Subcutaneous abdominal adipose tissue (tissue), 5 donors: ENCODE measurements at regions not wholly inside any gene's neighbourhood (a gene's known extent, or its start where the extent isn't known, plus 50 kb on each side); places are given as distances from the start of the nearest gene placed in this dataset.
"Not testable (repeated sequence)": the region's sequence is repeated elsewhere in the genome, so short reads cannot be mapped to it uniquely, and the experiment has no call there.

Source experiments
- H3K27ac ChIP-seq: one replicate; pipeline ENCODE4 v1.7.0; 2013; ENCODE audit warnings: low read depth, mild to moderate bottlenecking, inconsistent platforms, low read length, moderate library complexity
- H3K27me3 ChIP-seq, 5 donors: one replicate each; pipeline ENCODE4 v1.7.0; 2013; ENCODE audit warnings: low read length in 5 of 5, inconsistent platforms in 1 of 5; ENCODE audit not compliant: control insufficient read depth in 5 of 5, insufficient read depth in 4 of 5
- H3K36me3 ChIP-seq, 5 donors: one replicate each; pipeline ENCODE4 v1.7.0; 2013; ENCODE audit warnings: low read length in 5 of 5; ENCODE audit not compliant: control insufficient read depth in 5 of 5, insufficient read depth in 5 of 5
- H3K4me1 ChIP-seq, 5 donors: one replicate each; pipeline ENCODE4 v1.7.0; 2013; ENCODE audit warnings: low read length in 5 of 5, mild to moderate bottlenecking in 3 of 5, moderate library complexity in 1 of 5; ENCODE audit not compliant: control insufficient read depth in 5 of 5, insufficient read depth in 5 of 5
- H3K4me3 ChIP-seq, 5 donors: one replicate each; pipeline ENCODE4 v1.7.0; 2013; ENCODE audit warnings: low read length in 5 of 5, low read depth in 1 of 5
- H3K9ac ChIP-seq, 5 donors: one replicate each; pipeline ENCODE4 v1.7.0; 2013; ENCODE audit warnings: low read length in 5 of 5, mild to moderate bottlenecking in 4 of 5, moderate library complexity in 3 of 5
- H3K9me3 ChIP-seq, 5 donors: one replicate each; pipeline ENCODE4 v1.7.0; 2013; ENCODE audit warnings: low read length in 5 of 5; ENCODE audit not compliant: control insufficient read depth in 5 of 5
- donor health status: healthy.
- donor health status: healthy.
- donor health status: healthy.
- donor health status: healthy.
- donor health status: healthy.

- H3K4me1 ChIP-seq: no peaks in the 10 kb centered on the region
- H3K9me3 ChIP-seq: peaks cover 0 to 4% (median 2%) of the 10 kb centered on the region in 5 donors
- no peaks in the 10 kb centered on the region for H3K36me3 ChIP-seq
- no peak overlapping the region for H3K27ac ChIP-seq
- no peaks in the 10 kb centered on the region for H3K27me3 ChIP-seq
- H3K9ac ChIP-seq: no peak overlapping the region
- no peak overlapping the region for H3K4me3 ChIP-seq
These were observed 375.9 kb upstream of the NDST4 start for GRCh38 chr4:115489279-115489678.

GRCh38 chr4:115485402-115485801, 372.0 kb upstream of the NDST4 start:
- no peak overlapping the region for H3K4me3 ChIP-seq
- no peaks in the 10 kb centered on the region for H3K36me3 ChIP-seq
- H3K27ac ChIP-seq: no peak overlapping the region
- no peaks in the 10 kb centered on the region for H3K4me1 ChIP-seq
- no peak overlapping the region for H3K9ac ChIP-seq
- H3K27me3 ChIP-seq: no peaks in the 10 kb centered on the region
- H3K9me3 ChIP-seq: no peaks in the 10 kb centered on the region

DNA sequence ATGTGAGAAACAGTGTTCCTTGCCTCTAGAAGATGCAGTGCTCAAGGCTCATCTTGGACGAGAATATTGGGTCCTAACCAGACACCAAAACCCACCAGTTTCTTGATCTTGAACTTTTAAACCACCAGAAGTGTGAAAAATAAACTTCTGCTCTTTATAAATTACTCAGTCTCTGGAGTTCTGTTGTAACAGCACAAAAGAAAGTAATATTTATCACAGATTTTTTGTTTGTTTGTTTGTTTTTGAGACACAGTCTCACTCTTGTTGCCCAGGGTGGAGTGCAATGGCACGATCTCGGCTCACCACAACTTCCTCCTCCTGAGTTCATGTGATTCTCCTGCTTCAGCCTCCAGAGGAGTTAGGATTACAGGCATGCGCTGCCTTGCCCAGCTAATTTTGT, 371.1 kb upstream of the NDST4 start:
- H3K36me3 ChIP-seq: no peaks in the 10 kb centered on the region
- H3K27ac ChIP-seq: no peak overlapping the region
- H3K9ac ChIP-seq: no peak overlapping the region
- no peaks in the 10 kb centered on the region for H3K4me1 ChIP-seq
- no peaks in the 10 kb centered on the region for H3K9me3 ChIP-seq
- H3K27me3 ChIP-seq: no peaks in the 10 kb centered on the region
- H3K4me3 ChIP-seq: no peak overlapping the region

GRCh38 chr4:115470763-115471162, 357.3 kb upstream of the NDST4 start:
- H3K9ac ChIP-seq: no peak overlapping the region
- no peak overlapping the region for H3K27ac ChIP-seq
- no peaks in the 10 kb centered on the region for H3K9me3 ChIP-seq
- H3K4me3 ChIP-seq: no peak overlapping the region
- H3K27me3 ChIP-seq: no peaks in the 10 kb centered on the region
- no peaks in the 10 kb centered on the region for H3K36me3 ChIP-seq
- no peaks in the 10 kb centered on the region for H3K4me1 ChIP-seq

DNA sequence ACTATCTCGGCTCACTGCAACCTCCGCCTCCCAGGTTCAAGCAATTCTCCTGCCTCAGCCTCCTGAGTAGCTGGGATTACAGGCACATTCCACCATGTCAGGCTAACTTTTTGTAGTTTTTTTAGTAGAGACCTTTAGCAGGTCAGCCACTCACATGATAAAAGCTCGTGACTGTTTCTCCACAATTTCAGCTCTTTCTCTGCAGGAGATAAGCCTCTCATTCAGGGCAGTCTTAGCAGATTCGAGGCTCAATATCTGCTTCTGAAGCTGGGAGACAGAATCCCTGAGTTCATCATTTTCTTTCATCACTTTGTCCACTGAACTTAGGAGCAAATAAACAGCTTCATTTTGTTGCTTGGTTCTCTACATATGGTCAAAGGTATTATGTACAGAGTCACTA, 345.9 kb upstream of the NDST4 start:
- H3K27me3 ChIP-seq, H3K9me3 ChIP-seq, H3K27ac ChIP-seq, H3K36me3 ChIP-seq, H3K4me1 ChIP-seq, H3K4me3 ChIP-seq, H3K9ac ChIP-seq: not testable (repeated sequence)

DNA sequence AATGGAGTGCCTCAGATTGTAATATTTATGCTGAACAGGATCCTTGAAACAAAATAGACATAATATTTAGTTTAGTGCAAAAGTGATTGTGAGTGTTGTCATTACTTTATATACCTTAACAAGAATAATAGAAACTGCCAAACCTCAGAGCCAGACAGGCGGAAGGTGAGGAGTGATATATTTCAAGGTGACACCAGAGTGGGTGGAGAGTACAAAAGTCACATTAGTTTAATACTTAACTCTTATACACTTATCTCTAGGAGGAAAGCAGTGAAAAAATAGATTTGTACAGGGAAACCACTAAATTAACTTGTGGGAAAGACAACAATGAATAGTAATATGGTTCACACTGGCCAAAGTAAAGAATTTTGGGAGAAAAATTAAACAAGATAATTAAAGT, 342.8 kb upstream of the NDST4 start:
- Histone ChIP-seq H3K4me1 (no peaks in the 10 kb centered on the region), H3K36me3 (no peaks in the 10 kb centered on the region), H3K9me3 (peaks cover 0 to 5% (median 0%) of the 10 kb centered on the region in 5 donors), H3K9ac (no peak overlapping the region), H3K27me3 (no peaks in the 10 kb centered on the region), H3K27ac (no peak overlapping the region), H3K4me3 (no peak overlapping the region)

DNA sequence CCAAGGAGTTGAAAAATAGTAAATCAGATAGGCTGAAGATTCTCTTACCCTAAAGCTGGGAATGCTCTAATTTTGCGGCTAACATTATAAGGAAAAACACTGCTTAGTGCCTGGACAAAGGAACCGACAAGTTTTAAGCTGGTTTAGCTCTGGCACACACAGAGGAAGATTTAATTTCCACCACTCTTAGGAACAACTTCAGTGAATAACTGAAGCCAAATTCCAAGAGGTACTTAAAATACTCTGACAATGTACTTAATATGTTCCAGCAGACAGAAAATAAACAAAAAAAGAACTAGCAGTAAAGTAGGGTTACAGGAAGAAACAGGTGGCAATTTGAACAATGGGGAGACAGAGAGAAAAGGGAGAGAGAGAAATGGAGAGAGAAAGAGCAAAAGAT, 340.8 kb upstream of the NDST4 start:
- no peaks in the 10 kb centered on the region for H3K4me1 ChIP-seq
- H3K27ac ChIP-seq: no peak overlapping the region
- no peaks in the 10 kb centered on the region for H3K27me3 ChIP-seq
- H3K9me3 ChIP-seq: peaks cover 0 to 5% (median 0%) of the 10 kb centered on the region in 5 donors
- H3K9ac ChIP-seq: no peak overlapping the region
- H3K4me3 ChIP-seq: no peak overlapping the region
- H3K36me3 ChIP-seq: no peaks in the 10 kb centered on the region

DNA sequence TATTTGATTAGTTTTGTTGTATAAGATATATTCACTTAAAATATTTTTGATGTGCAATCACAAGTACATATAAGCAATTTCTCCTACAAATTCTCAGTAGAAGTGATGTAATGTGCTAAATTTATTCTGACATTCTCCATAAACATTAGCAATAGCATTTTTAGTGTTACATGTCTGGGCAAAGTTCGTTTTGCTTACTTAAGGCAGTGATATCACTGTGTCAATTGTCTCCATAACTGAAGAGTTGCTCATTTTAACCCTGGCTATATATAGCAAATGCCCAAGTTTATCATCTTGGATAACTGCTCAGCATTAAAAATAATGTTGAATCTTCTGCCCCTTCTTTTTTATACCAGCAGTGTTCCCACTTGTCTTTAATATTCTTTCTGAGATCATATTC, 340.0 kb upstream of the NDST4 start:
- peaks cover 0 to 5% (median 0%) of the 10 kb centered on the region in 5 donors for H3K9me3 ChIP-seq
- H3K9ac ChIP-seq: no peak overlapping the region
- no peak overlapping the region for H3K4me3 ChIP-seq
- no peaks in the 10 kb centered on the region for H3K4me1 ChIP-seq
- no peaks in the 10 kb centered on the region for H3K27me3 ChIP-seq
- no peak overlapping the region for H3K27ac ChIP-seq
- H3K36me3 ChIP-seq: no peaks in the 10 kb centered on the region

GRCh38 chr4:115452229-115452628, 338.8 kb upstream of the NDST4 start:
- not testable (repeated sequence) for H3K27me3 ChIP-seq

DNA sequence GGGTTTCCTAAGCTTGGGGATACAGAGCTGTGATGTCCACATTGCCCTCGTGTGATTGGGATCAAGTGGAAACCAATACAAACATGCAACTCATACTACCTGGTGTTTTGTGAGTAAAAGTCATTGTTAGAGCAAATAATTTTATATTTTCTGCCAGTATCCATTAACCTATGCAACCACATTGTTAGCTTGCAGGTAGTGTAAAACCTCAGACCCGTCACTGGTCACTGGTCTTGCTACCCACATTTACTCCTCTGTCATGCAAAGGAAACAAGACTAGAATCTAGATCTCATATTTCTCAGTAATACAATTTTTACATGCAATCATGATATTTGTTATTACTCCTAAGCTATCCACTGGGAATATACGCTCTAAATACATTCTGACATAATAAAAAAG, 324.3 kb upstream of the NDST4 start:
- peaks cover 0 to 5% (median 5%) of the 10 kb centered on the region in 5 donors for H3K9me3 ChIP-seq
- H3K36me3 ChIP-seq: no peaks in the 10 kb centered on the region

More at GRCh38 chr4:115452229-115452628, 338.8 kb upstream of the NDST4 start:
- H3K36me3 ChIP-seq, H3K9me3 ChIP-seq, H3K4me1 ChIP-seq, H3K27ac ChIP-seq, H3K9ac ChIP-seq, H3K4me3 ChIP-seq: not testable (repeated sequence)

DNA sequence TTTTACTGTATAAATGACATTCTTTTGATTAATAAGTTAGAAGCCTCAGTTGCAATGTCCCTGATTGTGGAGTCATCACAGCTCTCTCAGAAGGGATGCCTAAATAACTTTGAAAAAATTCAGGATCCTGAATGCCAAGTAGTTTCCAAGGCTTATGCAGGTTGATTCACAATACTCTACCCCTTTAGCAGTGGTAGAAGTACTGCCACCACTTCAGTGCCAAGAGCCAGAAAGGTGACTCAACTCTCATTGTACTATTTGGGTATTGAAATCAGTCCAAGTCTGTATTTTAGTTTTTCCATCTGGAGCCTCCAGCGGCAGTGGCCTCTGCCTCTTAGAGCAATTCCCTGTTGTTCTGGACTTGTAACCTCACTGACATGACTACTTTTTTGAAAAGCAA, 320.1 kb upstream of the NDST4 start:
- Histone ChIP-seq H3K4me1 (no peaks in the 10 kb centered on the region), H3K36me3 (no peaks in the 10 kb centered on the region), H3K4me3 (no peak overlapping the region), H3K9me3 (no peaks in the 10 kb centered on the region), H3K27me3 (no peaks in the 10 kb centered on the region), H3K9ac (no peak overlapping the region), H3K27ac (no peak overlapping the region)

More for the DNA sequence above, 324.3 kb upstream of the NDST4 start:
- H3K9ac ChIP-seq: no peak overlapping the region
- no peaks in the 10 kb centered on the region for H3K4me1 ChIP-seq
- no peak overlapping the region for H3K27ac ChIP-seq
- no peaks in the 10 kb centered on the region for H3K27me3 ChIP-seq
- no peak overlapping the region for H3K4me3 ChIP-seq
